ENCODE measurements at regions not wholly inside any gene's neighbourhood (a gene's known extent, or its start where the extent isn't known, plus 50 kb on each side); places are given as distances from the start of the nearest gene placed in this dataset.

DNA sequence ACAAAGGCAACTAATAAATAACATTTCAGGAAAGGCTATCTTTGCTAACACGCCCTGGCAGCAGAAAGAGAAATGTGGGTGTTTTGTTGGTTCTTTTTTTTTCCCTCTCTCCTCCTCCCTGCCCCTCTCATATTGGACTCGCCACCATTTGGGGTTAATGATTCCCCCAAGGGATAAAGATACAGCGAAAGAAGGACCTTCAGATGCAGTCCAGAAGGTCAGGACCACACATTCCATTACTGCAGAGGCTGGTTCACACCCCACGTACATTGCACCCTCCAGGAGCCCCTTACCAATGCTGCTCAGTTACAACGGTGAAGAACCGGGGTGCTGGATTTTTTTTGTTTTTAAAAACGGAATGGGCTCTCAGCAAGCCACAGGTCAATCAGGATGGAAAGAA, 156.9 kb upstream of the TIAM1 start:
- no peak overlapping the region for H3K4me3 ChIP-seq
- in situ Hi-C loops (cut with MboI; ENCODE audit: low sequenced_read_pairs in 4 of 4): no loop called here
- intact Hi-C loops (cut with DNase I; ENCODE audit: low total_unique reads): no loop called here
- H3K9me3 ChIP-seq: no peaks in the 10 kb centered on the region
- no peaks in the 10 kb centered on the region for H3K27me3 ChIP-seq
- ATAC-seq: no peak
- TF ChIP-seq POLR2A (IDR thresholded peaks at IDR 0.05): no peak
- TF ChIP-seq, protein P1, sequence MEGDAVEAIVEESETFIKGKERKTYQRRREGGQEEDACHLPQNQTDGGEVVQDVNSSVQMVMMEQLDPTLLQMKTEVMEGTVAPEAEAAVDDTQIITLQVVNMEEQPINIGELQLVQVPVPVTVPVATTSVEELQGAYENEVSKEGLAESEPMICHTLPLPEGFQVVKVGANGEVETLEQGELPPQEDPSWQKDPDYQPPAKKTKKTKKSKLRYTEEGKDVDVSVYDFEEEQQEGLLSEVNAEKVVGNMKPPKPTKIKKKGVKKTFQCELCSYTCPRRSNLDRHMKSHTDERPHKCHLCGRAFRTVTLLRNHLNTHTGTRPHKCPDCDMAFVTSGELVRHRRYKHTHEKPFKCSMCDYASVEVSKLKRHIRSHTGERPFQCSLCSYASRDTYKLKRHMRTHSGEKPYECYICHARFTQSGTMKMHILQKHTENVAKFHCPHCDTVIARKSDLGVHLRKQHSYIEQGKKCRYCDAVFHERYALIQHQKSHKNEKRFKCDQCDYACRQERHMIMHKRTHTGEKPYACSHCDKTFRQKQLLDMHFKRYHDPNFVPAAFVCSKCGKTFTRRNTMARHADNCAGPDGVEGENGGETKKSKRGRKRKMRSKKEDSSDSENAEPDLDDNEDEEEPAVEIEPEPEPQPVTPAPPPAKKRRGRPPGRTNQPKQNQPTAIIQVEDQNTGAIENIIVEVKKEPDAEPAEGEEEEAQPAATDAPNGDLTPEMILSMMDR (IDR thresholded peaks at IDR 0.05 in 4 of 5, conservative IDR thresholded peaks at IDR 0.05 in 1 of 5): no peak
- DNase-seq: no peak
- no peak overlapping the region for H3K27ac ChIP-seq
- H3K36me3 ChIP-seq: no peaks in the 10 kb centered on the region
- H3K4me1 ChIP-seq: no peaks in the 10 kb centered on the region

GRCh38 chr21:31500071-31500470, 156.0 kb upstream of the TIAM1 start:
- intact Hi-C loops (cut with DNase I; ENCODE audit: low total_unique reads) (no loop called here), in situ Hi-C loops (cut with MboI; ENCODE audit: low sequenced_read_pairs in 4 of 4) (no loop called here)
- DNase-seq (no peak), ATAC-seq (no peak)
- no peaks in the 10 kb centered on the region for H3K9me3 ChIP-seq
- H3K4me1 ChIP-seq: no peaks in the 10 kb centered on the region
- H3K27me3 ChIP-seq: no peaks in the 10 kb centered on the region
- H3K27ac ChIP-seq: no peak overlapping the region
- no peaks in the 10 kb centered on the region for H3K36me3 ChIP-seq
- TF ChIP-seq, protein P1 (IDR thresholded peaks at IDR 0.05 in 4 of 5, conservative IDR thresholded peaks at IDR 0.05 in 1 of 5): no peak
- TF ChIP-seq POLR2A (IDR thresholded peaks at IDR 0.05): no peak
- no peak overlapping the region for H3K4me3 ChIP-seq

GRCh38 chr21:31498985-31499384, 154.9 kb upstream of the TIAM1 start:
- ATAC-seq (no peak), DNase-seq (no peak)
- H3K27ac ChIP-seq: no peak overlapping the region
- H3K27me3 ChIP-seq: no peaks in the 10 kb centered on the region
- in situ Hi-C loops (cut with MboI; ENCODE audit: low sequenced_read_pairs in 4 of 4) (no loop called here), intact Hi-C loops (cut with DNase I; ENCODE audit: low total_unique reads) (no loop called here)
- H3K4me1 ChIP-seq: no peaks in the 10 kb centered on the region
- H3K9me3 ChIP-seq: no peaks in the 10 kb centered on the region
- no peaks in the 10 kb centered on the region for H3K36me3 ChIP-seq
- no peak for TF ChIP-seq POLR2A (IDR thresholded peaks at IDR 0.05)
- TF ChIP-seq, protein P1 (IDR thresholded peaks at IDR 0.05 in 4 of 5, conservative IDR thresholded peaks at IDR 0.05 in 1 of 5): no peak
- no peak overlapping the region for H3K4me3 ChIP-seq

GRCh38 chr21:31497914-31498313, 153.9 kb upstream of the TIAM1 start:
- H3K4me3 ChIP-seq: no peak overlapping the region
- DNase-seq: no peak
- in situ Hi-C loops (cut with MboI; ENCODE audit: low sequenced_read_pairs in 4 of 4): no loop called here
- no peak for ATAC-seq
- H3K36me3 ChIP-seq: no peaks in the 10 kb centered on the region
- intact Hi-C loops (cut with DNase I; ENCODE audit: low total_unique reads): no loop called here
- H3K9me3 ChIP-seq: no peaks in the 10 kb centered on the region
- H3K27me3 ChIP-seq: no peaks in the 10 kb centered on the region
- H3K4me1 ChIP-seq: no peaks in the 10 kb centered on the region
- H3K27ac ChIP-seq: no peak overlapping the region
- no peak for TF ChIP-seq POLR2A (IDR thresholded peaks at IDR 0.05)
- TF ChIP-seq, protein P1 (IDR thresholded peaks at IDR 0.05 in 4 of 5, conservative IDR thresholded peaks at IDR 0.05 in 1 of 5): no peak

GRCh38 chr21:31493350-31493880, 149.4 kb upstream of the TIAM1 start:
- intact Hi-C loops (cut with DNase I; ENCODE audit: low total_unique reads) (no loop called here), in situ Hi-C loops (cut with MboI; ENCODE audit: low sequenced_read_pairs in 4 of 4) (no loop called here)
- Histone ChIP-seq H3K9me3 (no peaks in the 10 kb centered on the region), H3K27ac (no peak overlapping the region), H3K4me3 (no peak overlapping the region), H3K27me3 (no peaks in the 10 kb centered on the region), H3K4me1 (no peaks in the 10 kb centered on the region), H3K36me3 (no peaks in the 10 kb centered on the region)
- TF ChIP-seq POLR2A (IDR thresholded peaks at IDR 0.05): no peak
- TF ChIP-seq, protein P1 (IDR thresholded peaks at IDR 0.05 in 4 of 5, conservative IDR thresholded peaks at IDR 0.05 in 1 of 5): no peak
- DNase-seq (no peak), ATAC-seq (no peak)
